IPS DF 6.9 (cell line): ENCODE measurements at regions not wholly inside any gene's neighbourhood (a gene's known extent, or its start where the extent isn't known, plus 50 kb on each side); places are given as distances from the start of the nearest gene placed in this dataset.

ENCODE experiments used
- DNase-seq: peaks from one replicate; pipeline ENCODE4 v3.0.0-alpha.2; 2013; ENCODE audit warnings: low read depth, low spot score
- H3K27ac ChIP-seq: one replicate; pipeline ENCODE4 v1.5.1; 2013; ENCODE audit warnings: low read length, control low read depth
- H3K27me3 ChIP-seq: 2 replicates; pipeline ENCODE4 v1.6.1; 2013; ENCODE audit warnings: mild to moderate bottlenecking, low read length; ENCODE audit not compliant: control insufficient read depth, insufficient read depth
- H3K36me3 ChIP-seq: 2 replicates; pipeline ENCODE4 v1.6.1; 2013; ENCODE audit warnings: low read length; ENCODE audit not compliant: control insufficient read depth, insufficient read depth
- H3K4me1 ChIP-seq: 2 replicates; pipeline ENCODE4 v1.6.1; 2013; ENCODE audit warnings: low read length; ENCODE audit not compliant: control insufficient read depth, insufficient read depth
- H3K4me3 ChIP-seq: 2 replicates; pipeline ENCODE4 v1.5.1; 2013; ENCODE audit warnings: mild to moderate bottlenecking, low read length
- H3K9me3 ChIP-seq: 2 replicates; pipeline ENCODE4 v1.6.1; 2013; ENCODE audit warnings: low read length, inconsistent platforms; ENCODE audit not compliant: control insufficient read depth, insufficient read depth
- WGBS: extraction: QIAGEN DNeasy Blood & Tissue Kit; methylation state at CpG from one replicate; pipeline ENCODE4 v1.1.7; 2013; ENCODE audit warnings: mixed read lengths, missing lambda C conversion rate; ENCODE audit not compliant: insufficient read length, insufficient coverage; 5-methylcytosine and 5-hydroxymethylcytosine counted together

DNA sequence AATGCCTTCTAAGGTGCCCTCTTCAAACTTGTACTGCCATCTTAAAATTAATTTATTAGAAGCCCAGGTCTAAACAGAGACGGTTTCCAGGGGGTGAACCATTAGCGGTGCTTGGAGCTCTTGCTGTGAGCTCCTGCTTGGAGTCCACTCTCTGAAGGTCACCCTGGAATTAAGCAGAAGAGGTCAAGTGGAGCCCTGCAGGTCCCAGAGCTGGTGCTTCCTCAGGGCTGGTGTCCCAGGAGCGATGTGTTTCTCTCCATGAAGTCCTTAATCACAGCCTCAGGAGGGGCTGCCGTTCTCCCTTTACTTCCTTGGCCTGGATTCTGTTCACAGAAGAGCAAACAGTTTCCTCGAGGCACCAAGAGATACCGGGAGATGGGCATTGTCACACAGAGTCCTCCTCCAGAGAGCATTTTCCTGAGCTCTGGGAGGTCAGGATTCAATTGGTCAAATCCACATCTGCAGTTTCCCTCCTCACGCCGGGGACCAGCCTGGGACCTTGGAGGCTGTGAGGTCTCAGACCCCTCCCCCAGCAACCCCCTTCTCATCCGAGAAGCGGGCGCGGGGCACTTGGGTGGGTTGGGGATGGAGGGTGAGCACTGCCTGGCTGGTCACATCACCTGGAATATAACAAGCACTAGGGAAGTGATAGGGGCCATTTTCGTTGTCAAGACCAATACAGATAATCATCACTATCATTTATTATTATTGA lies 310.4 kb downstream of the AJAP1 start:
- H3K4me1 ChIP-seq, result no peaks in the 10 kb centered on the region
- H3K27ac ChIP-seq, result no peak overlapping the region
- H3K27me3 ChIP-seq, result no peaks in the 10 kb centered on the region
- H3K36me3 ChIP-seq, result no peaks in the 10 kb centered on the region
- no peaks in the 10 kb centered on the region; the same call in none of the 2 replicates for H3K9me3 ChIP-seq
- H3K4me3 ChIP-seq, result no peak overlapping the region
- WGBS, result no CpG with 5 or more reads among the region's 13 CpGs
- no peak for DNase-seq

GRCh38 chr1:4963251-4963650 lies 308.8 kb downstream of the AJAP1 start:
- H3K27me3 ChIP-seq, result no peaks in the 10 kb centered on the region
- H3K4me3 ChIP-seq, result no peak overlapping the region
- no peaks in the 10 kb centered on the region for H3K4me1 ChIP-seq
- no peaks in the 10 kb centered on the region; the same call in none of the 2 replicates for H3K9me3 ChIP-seq
- WGBS, result no CpG with 5 or more reads among the region's 8 CpGs
- DNase-seq, result no peak
- H3K36me3 ChIP-seq, result no peaks in the 10 kb centered on the region
- H3K27ac ChIP-seq, result no peak overlapping the region

DNA sequence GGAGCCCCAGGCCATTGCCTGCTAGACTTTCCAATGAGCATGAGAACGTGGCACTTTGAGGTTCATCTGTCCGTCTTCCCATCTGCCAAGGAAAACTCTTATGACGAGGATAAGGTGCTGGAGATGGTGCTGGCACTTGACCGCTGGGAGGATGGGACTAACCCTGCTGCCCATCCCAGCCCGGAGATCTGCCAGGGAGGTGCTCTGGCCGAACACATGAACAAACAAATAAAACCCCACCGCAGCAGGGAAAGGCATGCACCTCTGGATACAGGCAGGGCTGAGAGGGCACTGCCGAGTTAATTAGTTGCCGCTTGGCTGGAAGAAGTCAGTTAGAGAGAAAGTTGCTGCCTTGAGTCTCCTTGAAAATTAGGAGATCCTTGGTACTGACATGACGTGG lies 308.4 kb downstream of the AJAP1 start:
- no peaks in the 10 kb centered on the region; the same call in none of the 2 replicates for H3K9me3 ChIP-seq
- WGBS, result no CpG with 5 or more reads among the region's 10 CpGs
- no peaks in the 10 kb centered on the region for H3K4me1 ChIP-seq
- no peak for DNase-seq
- H3K27me3 ChIP-seq, result no peaks in the 10 kb centered on the region
- H3K4me3 ChIP-seq, result no peak overlapping the region
- H3K27ac ChIP-seq, result no peak overlapping the region
- H3K36me3 ChIP-seq, result no peaks in the 10 kb centered on the region

DNA sequence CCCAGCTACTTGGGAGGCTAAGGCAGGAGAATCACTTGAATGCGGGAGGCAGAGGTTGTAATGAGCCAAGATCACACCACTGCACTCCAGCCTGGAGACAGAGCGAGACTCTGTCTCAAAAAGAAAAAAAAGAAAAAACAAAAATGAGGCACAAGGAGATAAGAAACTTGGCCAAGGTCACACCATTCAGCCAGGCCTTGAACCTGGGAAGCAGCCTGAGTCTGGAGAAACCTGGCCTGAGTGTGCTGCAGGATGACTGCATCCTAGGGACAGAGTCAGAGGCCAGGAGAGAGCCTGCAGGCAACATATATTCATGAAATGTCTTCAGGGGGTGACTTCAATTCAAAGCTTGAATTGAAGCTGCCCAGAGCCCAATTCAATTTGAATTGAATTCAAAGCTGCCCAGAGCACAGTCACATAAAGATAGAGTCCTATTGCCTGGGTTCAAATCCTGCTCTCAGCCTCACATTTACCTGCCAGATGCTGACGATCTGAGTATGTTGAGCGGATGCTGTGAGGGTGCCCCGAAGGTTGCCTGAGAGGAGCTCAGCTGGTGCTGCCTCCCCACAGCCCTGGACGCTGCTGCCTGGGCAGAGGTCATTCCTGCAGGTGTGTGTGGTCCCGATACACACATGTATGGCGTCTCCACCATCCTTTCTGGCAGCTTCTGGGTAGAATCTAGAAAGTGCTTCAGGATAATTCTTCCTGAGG lies 307.7 kb downstream of the AJAP1 start:
- no peak overlapping the region for H3K4me3 ChIP-seq
- DNase-seq, result no peak
- H3K27me3 ChIP-seq, result no peaks in the 10 kb centered on the region
- no peaks in the 10 kb centered on the region; the same call in 1 of the 2 replicates for H3K9me3 ChIP-seq
- no peaks in the 10 kb centered on the region for H3K36me3 ChIP-seq
- WGBS, result no CpG with 5 or more reads among the region's 8 CpGs
- no peaks in the 10 kb centered on the region for H3K4me1 ChIP-seq
- H3K27ac ChIP-seq, result no peak overlapping the region

DNA sequence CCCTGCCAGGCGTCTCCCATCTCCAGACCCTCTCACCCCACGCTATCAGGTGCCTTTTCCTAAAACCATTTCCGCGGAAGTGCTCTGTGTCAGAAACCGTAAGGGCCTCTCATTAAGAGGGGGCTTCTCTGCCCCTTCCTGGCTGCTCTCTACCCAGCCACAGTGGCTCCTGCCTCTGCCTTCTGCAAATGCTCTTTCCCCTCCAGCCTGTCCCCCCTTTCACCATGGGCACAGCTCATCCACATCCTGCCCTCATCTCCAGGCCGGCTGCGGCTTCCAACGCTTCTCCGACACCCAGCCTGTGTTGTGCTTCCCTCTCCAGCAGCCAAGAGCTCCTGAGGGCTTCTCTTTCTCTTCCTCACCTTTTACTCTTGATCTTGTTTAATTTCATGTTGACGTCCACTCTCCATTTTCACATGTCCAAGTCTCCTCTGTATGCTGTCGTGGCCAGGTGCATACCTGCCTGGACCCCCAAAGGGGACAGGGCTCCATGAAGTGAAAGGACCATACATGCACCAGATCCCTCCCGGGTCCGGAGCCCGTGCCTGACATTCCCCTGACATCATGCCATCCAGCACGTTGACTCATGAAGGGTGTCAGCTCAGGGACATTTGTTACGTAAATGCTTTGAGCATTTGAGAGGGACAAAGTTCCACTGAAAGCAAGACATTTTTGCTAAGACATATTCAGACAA lies 306.5 kb downstream of the AJAP1 start:
- WGBS, result no CpG with 5 or more reads among the region's 16 CpGs
- peaks cover 5% of the 10 kb centered on the region; the same call in 1 of the 2 replicates for H3K9me3 ChIP-seq

GRCh38 chr1:4960336-4960735 lies 305.9 kb downstream of the AJAP1 start:
- WGBS, result no CpG with 5 or more reads among the region's 9 CpGs
- H3K27ac ChIP-seq, result no peak overlapping the region
- no peaks in the 10 kb centered on the region for H3K36me3 ChIP-seq
- no peak overlapping the region for H3K4me3 ChIP-seq
- no peaks in the 10 kb centered on the region for H3K4me1 ChIP-seq
- H3K27me3 ChIP-seq, result no peaks in the 10 kb centered on the region
- peaks cover 5% of the 10 kb centered on the region; the same call in 1 of the 2 replicates for H3K9me3 ChIP-seq
- no peak for DNase-seq

More for the DNA sequence above, 306.5 kb downstream of the AJAP1 start:
- no peaks in the 10 kb centered on the region for H3K27me3 ChIP-seq
- no peaks in the 10 kb centered on the region for H3K36me3 ChIP-seq
- DNase-seq, result no peak
- H3K4me3 ChIP-seq, result no peak overlapping the region
- H3K4me1 ChIP-seq, result no peaks in the 10 kb centered on the region
- H3K27ac ChIP-seq, result no peak overlapping the region

GRCh38 chr1:4959216-4959615 lies 304.8 kb downstream of the AJAP1 start:
- no peak overlapping the region for H3K4me3 ChIP-seq
- H3K36me3 ChIP-seq, result no peaks in the 10 kb centered on the region
- H3K27ac ChIP-seq, result no peak overlapping the region
- DNase-seq, result no peak
- H3K27me3 ChIP-seq, result no peaks in the 10 kb centered on the region
- WGBS, result no CpG with 5 or more reads among the region's 6 CpGs
- H3K9me3 ChIP-seq, result peaks cover 5% of the 10 kb centered on the region; the same call in 1 of the 2 replicates
- no peaks in the 10 kb centered on the region for H3K4me1 ChIP-seq

DNA sequence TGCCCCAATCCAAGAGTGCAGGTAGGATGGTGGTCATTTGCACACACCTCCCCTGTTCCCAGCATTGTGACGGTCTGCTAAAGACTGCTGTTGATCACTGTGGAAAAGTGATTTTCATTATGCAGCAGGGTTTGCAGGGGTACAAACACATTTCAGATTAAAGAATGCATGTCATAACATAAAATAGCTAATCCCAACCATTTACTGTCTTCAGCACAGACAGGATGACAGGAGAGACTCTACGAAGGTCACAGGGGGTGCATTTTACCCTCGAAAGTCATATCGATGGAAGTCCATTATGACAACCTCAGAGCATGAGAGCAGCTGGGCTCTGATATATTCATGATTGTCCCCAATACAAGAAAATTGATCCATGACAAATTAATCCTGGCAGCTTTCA lies 302.6 kb downstream of the AJAP1 start:
- no peaks in the 10 kb centered on the region for H3K36me3 ChIP-seq
- no peaks in the 10 kb centered on the region for H3K4me1 ChIP-seq
- H3K27ac ChIP-seq, result no peak overlapping the region
- H3K27me3 ChIP-seq, result no peaks in the 10 kb centered on the region
- H3K9me3 ChIP-seq, result peaks cover 5% of the 10 kb centered on the region; the same call in 1 of the 2 replicates
- no peak overlapping the region for H3K4me3 ChIP-seq
- DNase-seq, result no peak
- no CpG with 5 or more reads among the region's 4 CpGs for WGBS

- Histone ChIP-seq H3K9me3 (peaks cover 6% of the 10 kb centered on the region; the same call in 1 of the 2 replicates), H3K4me1 (no peaks in the 10 kb centered on the region), H3K36me3 (no peaks in the 10 kb centered on the region), H3K27ac (no peak overlapping the region), H3K4me3 (no peak overlapping the region), H3K27me3 (no peaks in the 10 kb centered on the region)
- no peak for DNase-seq
These were observed 300.0 kb downstream of the AJAP1 start for GRCh38 chr1:4954392-4954791.

DNA sequence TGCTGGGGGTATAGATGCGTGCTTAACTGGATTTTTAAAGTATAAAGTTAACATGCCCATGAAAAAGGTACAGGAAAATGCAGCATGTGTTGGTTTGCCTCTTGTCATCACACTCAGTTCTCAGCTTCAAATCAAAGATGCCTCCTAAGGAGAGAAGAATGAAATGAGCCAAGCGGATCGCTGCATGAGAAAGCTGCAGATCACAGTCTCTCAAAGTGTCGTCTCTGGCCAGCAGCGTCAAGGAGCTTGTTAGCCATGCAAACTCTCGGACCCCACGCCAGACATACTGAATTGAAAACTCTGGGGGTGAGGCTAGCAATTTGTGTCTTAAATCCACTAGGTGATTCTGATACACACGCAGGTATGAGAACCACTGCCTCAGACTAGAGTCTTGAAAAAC lies 297.2 kb downstream of the AJAP1 start:
- no peak overlapping the region for H3K4me3 ChIP-seq
- peaks cover 6% of the 10 kb centered on the region for H3K9me3 ChIP-seq
- H3K36me3 ChIP-seq, result no peaks in the 10 kb centered on the region
- H3K27me3 ChIP-seq, result no peaks in the 10 kb centered on the region
- no peak overlapping the region for H3K27ac ChIP-seq
- no peak for DNase-seq
- no CpG with 5 or more reads among the region's 8 CpGs for WGBS
- no peaks in the 10 kb centered on the region for H3K4me1 ChIP-seq
